AG04450 (cell line): ENCODE measurements at regions not wholly inside any gene's neighbourhood (a gene's known extent, or its start where the extent isn't known, plus 50 kb on each side); places are given as distances from the start of the nearest gene placed in this dataset.
"Not testable (repeated sequence)": the region's sequence is repeated elsewhere in the genome, so short reads cannot be mapped to it uniquely, and the experiment has no call there.

Source experiments
- CTCF ChIA-PET: fragments of 300-600, 350-600 bp; formaldehyde crosslinking; extraction: SDS; loops from one replicate; lab custom pipeline; 2022; ENCODE audit warnings: antibody characterized with exemption, inconsistent platforms; lab: Charles Lee
- POLR2A ChIA-PET: fragments of 350-600 bp; formaldehyde crosslinking; extraction: SDS; loops from one replicate; lab custom pipeline; 2021; ENCODE audit warnings: antibody characterized with exemption, inconsistent platforms; lab: Yijun Ruan, JAX
- DNase-seq: peaks from one replicate; pipeline ENCODE4 v3.0.0-alpha.2; 2011; ENCODE audit warnings: low read depth, low spot score
- H3K27ac ChIP-seq: one replicate; pipeline ENCODE4 v1.5.1; 2012; ENCODE audit warnings: low read depth, low read length, control low read depth
- H3K27me3 ChIP-seq: one replicate; pipeline ENCODE4 v1.6.0; 2012; ENCODE audit warnings: low read length; ENCODE audit not compliant: control insufficient read depth, insufficient read depth
- H3K4me3 ChIP-seq: 2 replicates; pipeline ENCODE4 v1.5.1; 2011; ENCODE audit warnings: mild to moderate bottlenecking, low read depth, low read length, control low read depth
- H3K9me3 ChIP-seq: 2 replicates; pipeline ENCODE4 v1.5.1; 2012; ENCODE audit warnings: low read length; ENCODE audit not compliant: control insufficient read depth, insufficient read depth
- CTCF ChIP-seq: IDR thresholded peaks from 2 replicates; pipeline ENCODE4 v1.5.1; 2011; ENCODE audit warnings: low read depth, low read length, control low read depth, inconsistent platforms

- POLR2A ChIA-PET: no interaction called here
- peaks cover 14% of the 10 kb centered on the region for H3K9me3 ChIP-seq
- DNase-seq: no peak
- CTCF ChIA-PET: no interaction called here
- H3K27ac ChIP-seq: no peak overlapping the region
- TF ChIP-seq CTCF: no peak
- no peak overlapping the region for H3K4me3 ChIP-seq
- no peaks in the 10 kb centered on the region for H3K27me3 ChIP-seq
Observed at GRCh38 chr3:5505163-5505562, 317.7 kb downstream of the EDEM1 start.

- DNase-seq: no peak
- Histone ChIP-seq H3K27me3 (no peaks in the 10 kb centered on the region), H3K27ac (no peak overlapping the region), H3K9me3 (peaks cover 20% of the 10 kb centered on the region), H3K4me3 (no peak overlapping the region)
- TF ChIP-seq CTCF: no peak
- POLR2A ChIA-PET: no interaction called here
- CTCF ChIA-PET: no interaction called here
Observed at GRCh38 chr3:5505997-5506396, 318.5 kb downstream of the EDEM1 start.

GRCh38 chr3:5508860-5509259 is 321.4 kb downstream of the EDEM1 start:
- H3K4me3 ChIP-seq, H3K27ac ChIP-seq, H3K27me3 ChIP-seq, DNase-seq, CTCF ChIA-PET, POLR2A ChIA-PET: not testable (repeated sequence)
- peaks cover 19% of the 10 kb centered on the region for H3K9me3 ChIP-seq

GRCh38 chr3:5510300-5510699 is 322.8 kb downstream of the EDEM1 start:
- H3K27ac ChIP-seq: no peak overlapping the region
- TF ChIP-seq CTCF: no peak
- no peak for DNase-seq
- H3K9me3 ChIP-seq: peaks cover 12% of the 10 kb centered on the region
- no peaks in the 10 kb centered on the region for H3K27me3 ChIP-seq
- POLR2A ChIA-PET: no interaction called here
- CTCF ChIA-PET: no interaction called here
- H3K4me3 ChIP-seq: no peak overlapping the region

- TF ChIP-seq CTCF: no peak
- Histone ChIP-seq H3K9me3 (no peaks in the 10 kb centered on the region; the same call in 1 of the 2 replicates), H3K27ac (no peak overlapping the region), H3K4me3 (no peak overlapping the region), H3K27me3 (no peaks in the 10 kb centered on the region)
- POLR2A ChIA-PET: no interaction called here
- DNase-seq: no peak
- CTCF ChIA-PET: no interaction called here
Observed at GRCh38 chr3:5517921-5518320, 330.4 kb downstream of the EDEM1 start.

GRCh38 chr3:5520237-5520636 is 332.7 kb downstream of the EDEM1 start:
- no peak for DNase-seq
- H3K27me3 ChIP-seq: no peaks in the 10 kb centered on the region
- no peaks in the 10 kb centered on the region; the same call in 1 of the 2 replicates for H3K9me3 ChIP-seq
- no peak overlapping the region for H3K4me3 ChIP-seq
- POLR2A ChIA-PET: no interaction called here
- H3K27ac ChIP-seq: no peak overlapping the region
- CTCF ChIA-PET: no interaction called here
- no peak for TF ChIP-seq CTCF
